ENCODE measurements at regions not wholly inside any gene's neighbourhood (a gene's known extent, or its start where the extent isn't known, plus 50 kb on each side); places are given as distances from the start of the nearest gene placed in this dataset.

GRCh38 chr6:92887871-92888270 lies 531.5 kb downstream of the EPHA7 start:
- TF ChIP-seq RAD21 (conservative IDR thresholded peaks at IDR 0.05 in 1 of 2, IDR thresholded peaks at IDR 0.05 in 1 of 2) (no peak), CTCF (IDR thresholded peaks at IDR 0.05) (no peak), HOXB5 (CRISPR knock-in tag; IDR thresholded peaks at IDR 0.05) (no peak), POLR2A (IDR thresholded peaks at IDR 0.05; ENCODE audit: low read length) (no peak), SMC3 (IDR thresholded peaks at IDR 0.05) (no peak), SREBF2 (IDR thresholded peaks at IDR 0.05) (no peak), JUNB (IDR thresholded peaks at IDR 0.05) (no peak), POLR2AphosphoS2 (conservative IDR thresholded peaks at IDR 0.05; ENCODE audit: low read length) (no peak), BCL3 (IDR thresholded peaks at IDR 0.05) (no peak), RCOR1 (IDR thresholded peaks at IDR 0.05; ENCODE audit: low read depth, low read length) (no peak), REST (IDR thresholded peaks at IDR 0.05) (no peak), ELK1 (IDR thresholded peaks at IDR 0.05; ENCODE audit: low read depth, low read length) (no peak)
